SW480 (cell line): ENCODE measurements at regions not wholly inside any gene's neighbourhood (a gene's known extent, or its start where the extent isn't known, plus 50 kb on each side); places are given as distances from the start of the nearest gene placed in this dataset.
"Not testable (repeated sequence)": the region's sequence is repeated elsewhere in the genome, so short reads cannot be mapped to it uniquely, and the experiment has no call there.

Experiments
- DNase-seq: peaks from one replicate; pipeline ENCODE4 v3.0.0-alpha.2; 2016; ENCODE audit warnings: low spot score

DNA sequence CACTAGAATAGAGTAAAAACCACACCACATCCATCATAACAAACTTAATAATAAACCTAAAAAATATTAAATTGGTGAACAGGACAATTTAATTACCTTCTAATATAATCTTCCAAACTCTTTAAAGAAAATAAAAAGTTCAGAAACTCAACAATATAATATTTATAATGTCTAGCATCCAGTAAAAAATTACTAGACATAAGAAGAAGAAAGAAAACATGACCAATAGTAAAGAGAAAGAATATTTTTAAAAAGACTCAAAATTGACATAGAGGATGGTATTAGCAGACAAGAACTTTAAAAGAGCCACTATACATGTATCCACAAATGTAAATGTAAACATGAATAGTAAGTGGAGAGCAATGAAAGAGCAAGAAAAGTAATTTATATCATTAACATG, 388.4 kb downstream of the TFEC start:
- DNase-seq = no peak

DNA sequence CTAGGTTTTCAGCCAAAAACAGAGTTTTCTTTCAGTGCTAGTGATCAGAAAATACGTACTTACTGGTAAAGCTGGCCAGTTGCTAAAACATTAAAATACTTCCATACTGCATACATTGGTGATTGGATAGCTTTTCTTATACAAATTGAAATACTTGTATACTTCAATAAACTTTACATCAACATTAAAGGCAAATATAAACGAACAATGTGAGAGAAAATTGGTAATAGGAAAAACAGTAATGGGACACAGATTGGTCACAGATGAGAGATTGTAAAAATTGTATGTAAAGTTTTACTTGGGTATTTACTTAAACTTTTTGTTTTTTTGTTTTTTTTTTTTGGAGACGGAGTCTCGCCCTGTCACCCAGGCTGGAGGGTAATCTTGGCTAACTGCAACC, 391.7 kb downstream of the TFEC start:
- no peak for DNase-seq

DNA sequence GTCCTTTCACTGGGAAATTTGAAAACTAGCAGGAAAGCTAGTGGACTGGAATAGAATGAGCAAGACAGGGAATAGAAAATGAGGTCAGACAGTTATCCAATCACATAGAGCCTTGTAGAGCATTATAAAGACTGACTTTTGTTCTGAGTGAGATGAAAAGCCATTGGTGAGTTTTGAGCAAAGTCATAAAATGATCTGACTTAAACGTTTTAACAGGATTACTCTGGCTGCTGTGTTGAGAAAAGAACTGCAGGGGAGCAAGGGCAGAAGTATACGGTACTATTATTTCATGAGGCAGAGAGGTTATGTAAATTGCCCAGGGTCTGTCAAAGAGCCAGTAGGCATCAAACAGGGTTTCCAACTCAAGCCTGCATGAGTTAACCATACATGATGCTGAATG, 393.4 kb downstream of the TFEC start:
- DNase-seq = no peak

DNA sequence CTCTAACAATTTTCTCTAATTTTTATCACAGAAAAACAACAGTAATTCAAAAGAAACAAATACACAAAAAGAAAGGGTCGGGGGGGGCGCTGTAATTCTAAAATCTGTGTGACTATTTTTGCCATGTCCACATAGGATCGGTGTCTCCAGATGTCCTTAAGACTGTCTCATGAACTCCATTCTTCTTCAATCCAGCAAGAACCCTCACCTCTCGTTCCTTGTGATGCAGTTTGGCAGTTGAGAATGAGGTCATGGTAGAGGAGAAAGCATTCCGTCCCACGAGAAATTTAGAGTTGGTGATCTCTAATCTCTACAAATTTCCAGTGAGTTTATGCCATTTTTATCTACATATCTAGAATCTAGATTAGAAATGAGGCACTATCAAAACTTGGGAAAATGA, 394.7 kb downstream of the TFEC start:
- DNase-seq = no peak

DNA sequence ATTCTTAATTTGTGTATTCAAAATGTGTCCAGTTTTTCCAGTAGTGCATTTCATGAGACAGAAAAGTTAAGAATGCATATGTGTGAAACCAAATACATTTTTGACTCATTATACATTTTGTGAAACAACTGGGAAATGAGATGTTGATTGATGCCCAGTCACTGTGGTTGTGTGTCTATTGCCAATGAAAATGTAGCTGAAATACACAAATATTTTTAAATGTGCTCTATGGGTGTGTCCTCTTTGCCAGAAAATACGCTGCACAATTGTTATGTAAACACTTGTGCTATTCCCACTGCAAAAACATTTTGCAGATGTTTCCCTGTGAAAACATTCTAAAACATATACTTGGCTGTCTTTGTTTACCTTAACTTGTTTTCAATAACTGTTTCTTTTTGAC, 395.2 kb downstream of the TFEC start:
- no peak for DNase-seq

DNA sequence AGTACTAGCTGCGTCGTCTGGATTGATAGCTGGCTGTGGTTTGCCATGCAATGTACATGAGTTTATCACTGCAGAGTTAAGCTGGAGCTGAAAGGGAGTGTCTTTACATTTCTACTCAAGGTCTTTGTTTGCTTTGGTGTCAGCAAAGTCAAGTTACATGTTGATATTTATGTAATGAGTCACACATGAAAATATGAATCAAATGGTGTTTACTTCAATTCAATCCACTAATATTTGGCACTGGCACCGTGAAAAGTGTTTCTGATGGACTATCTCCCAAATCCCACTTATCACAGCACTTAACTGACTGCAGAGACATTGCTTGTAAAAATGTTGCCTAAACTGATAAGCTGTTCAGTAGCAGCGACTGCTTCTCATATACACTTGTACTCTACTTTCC, 395.9 kb downstream of the TFEC start:
- DNase-seq = peak; percentile 18

DNA sequence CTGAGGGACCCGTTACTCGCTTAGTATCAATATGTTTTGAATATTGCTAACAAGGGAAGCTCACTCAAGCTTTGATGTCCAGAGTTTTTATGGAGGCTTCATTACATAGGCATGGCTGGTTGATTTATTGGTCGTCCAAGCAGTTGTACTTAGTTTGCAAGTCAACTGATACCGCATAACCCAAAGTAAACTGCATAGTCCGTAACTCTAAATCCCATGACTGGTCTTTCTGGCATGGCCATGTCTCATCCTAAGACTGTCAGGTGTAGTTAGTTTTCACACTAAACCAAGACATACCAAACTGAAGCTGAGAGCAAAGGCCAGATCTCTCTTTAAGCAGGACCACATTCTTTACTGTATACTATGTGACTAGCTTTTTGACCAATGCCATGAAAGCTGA, 397.9 kb downstream of the TFEC start:
- no peak for DNase-seq

DNA sequence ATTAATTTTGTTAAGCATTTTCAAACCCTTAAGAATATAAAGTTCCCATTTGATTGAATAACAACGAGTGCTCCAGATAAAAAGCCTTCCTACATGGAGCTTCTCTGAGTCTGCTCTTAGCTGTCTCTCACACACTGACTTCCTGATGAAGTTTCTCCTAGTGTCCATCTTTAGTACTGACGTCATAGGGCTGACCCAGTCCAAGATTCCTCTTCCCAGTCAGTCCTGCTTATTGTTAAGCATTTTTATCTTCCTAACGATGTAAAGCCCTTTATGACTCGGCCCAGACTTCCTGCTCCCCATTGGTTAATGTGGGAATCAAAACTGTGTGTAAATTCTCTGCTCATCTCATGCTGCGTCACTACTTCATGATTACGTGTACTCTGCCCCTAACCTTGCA, 398.8 kb downstream of the TFEC start:
- DNase-seq = no peak

DNA sequence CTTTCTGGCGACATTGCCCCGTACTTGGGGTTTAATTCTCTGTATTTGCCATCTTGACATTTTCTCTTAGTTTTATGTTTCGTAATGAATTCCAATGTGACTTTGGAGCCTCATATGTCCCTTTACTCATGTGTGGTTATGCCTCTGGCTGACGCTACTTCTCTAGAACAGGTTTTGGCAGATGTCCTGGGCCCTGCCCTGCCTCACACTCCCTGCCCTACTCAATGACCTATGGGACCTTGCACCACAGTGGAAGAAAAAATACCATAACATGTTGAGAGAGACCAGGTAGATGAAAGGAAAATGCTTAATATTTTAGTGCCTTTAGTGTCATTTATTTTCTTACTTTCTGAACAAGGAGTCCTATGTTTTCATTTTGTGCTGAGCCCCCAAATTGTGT, 400.5 kb downstream of the TFEC start:
- DNase-seq = no peak

DNA sequence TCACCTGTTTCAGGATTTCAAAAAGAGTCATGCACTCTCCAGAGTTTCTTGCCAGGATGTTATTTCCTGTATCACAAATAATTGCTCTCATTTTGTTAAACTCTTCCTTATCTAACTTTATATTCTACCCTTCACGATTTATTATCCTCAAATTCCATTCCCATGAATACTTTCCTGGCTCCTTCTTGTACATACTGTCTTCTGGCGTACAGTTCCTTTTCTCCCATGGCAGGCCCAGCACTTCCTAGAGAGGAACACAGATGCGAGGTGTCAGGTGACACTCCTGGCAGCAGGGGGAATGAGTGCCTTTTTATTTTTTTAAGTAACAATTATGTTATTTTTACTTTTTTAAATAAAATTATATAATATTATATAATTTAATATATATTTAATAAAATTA, 411.9 kb downstream of the TFEC start:
- DNase-seq = no peak

DNA sequence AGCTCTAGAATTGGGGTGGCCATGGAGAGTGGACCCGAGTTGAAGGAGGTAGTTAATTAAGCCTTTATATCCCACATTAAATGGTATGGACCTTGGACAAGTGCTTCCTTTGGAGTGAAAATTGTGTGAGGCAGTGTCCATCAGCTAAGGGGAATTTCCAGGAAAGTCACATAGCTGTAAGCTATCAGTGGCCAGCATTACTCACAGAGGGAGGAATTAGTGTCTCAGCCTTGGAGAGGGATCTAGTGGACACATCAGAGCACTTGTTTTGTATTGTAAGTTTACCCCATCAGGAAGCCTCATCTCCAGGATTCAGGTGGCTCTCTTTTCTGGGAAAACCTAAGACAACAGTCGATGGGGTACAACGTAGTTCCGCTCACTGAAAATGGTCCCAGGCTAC, 416.7 kb downstream of the TFEC start:
- DNase-seq = no peak

DNA sequence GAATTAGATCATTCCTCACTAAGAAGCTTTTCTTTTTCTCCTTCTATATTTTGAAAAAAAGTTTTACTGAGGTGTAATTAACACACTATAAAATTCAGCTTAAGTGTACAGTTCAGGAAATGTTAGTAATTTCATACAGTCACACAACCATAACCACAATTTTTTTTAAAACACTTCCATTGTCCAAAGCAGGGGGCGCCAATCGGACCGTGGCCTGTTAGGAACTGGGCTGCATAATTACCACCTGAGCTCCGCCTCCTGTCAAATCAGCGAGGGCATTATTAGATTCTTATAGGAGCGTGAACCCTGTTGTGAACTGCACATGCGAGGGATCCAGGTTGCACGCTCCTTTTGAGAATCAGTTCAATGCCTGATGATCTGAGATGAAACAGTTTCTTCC, 427.1 kb downstream of the TFEC start:
- DNase-seq = no peak

DNA sequence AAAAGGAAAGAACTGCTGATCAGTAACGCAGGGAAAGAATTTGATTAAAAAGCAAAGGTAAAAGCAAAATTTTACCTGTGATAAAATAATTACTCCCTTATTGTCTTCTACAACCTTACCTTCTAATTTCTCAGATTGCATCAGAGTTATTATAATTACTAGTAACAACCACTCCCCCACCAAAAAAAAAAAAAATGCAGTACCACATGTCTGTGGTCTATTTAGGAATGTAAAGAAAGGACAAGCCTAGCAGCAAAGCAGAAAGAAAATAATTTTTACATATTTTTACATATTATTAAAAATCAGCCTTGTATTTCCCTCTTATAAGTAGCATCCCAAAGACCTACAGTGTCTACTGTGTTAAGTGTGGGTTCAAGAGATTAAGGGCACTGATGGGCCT, 430.4 kb downstream of the TFEC start:
- DNase-seq = peak; percentile 22

DNA sequence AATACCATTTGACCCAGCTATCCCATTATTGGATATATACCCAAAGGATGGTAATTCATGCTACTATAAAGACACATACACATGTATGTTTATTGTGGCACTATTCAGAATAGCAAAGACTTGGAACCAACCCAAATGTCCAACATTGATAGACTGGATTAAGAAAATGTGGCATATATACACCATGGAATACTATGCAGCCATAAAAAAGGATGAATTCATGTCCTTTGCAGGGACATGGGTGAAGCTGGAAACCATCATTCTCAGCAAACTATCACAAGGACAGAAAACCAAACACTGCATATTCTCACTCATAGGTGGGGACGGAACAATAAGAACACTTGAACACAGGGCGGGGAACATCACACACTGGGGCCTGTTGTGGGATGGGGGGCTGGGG, 431.4 kb downstream of the TFEC start:
- DNase-seq = not testable (repeated sequence)

DNA sequence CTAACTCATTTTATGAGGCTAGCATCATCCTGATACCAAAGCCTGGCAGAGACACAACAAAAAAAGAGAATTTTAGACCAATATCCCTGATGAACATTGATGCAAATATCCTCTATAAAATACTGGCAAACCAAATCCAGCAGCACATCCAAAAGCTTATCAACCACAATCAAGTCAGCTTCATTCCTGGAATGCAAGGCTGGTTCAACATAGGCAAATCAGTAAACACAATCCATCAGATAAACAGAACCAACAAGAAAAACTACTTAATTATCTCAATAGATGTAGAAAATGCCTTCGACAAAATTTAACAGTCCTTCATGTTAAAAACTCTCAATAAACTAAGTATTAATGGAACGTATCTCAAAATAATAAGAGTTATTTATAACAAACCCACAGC, 433.3 kb downstream of the TFEC start:
- not testable (repeated sequence) for DNase-seq

DNA sequence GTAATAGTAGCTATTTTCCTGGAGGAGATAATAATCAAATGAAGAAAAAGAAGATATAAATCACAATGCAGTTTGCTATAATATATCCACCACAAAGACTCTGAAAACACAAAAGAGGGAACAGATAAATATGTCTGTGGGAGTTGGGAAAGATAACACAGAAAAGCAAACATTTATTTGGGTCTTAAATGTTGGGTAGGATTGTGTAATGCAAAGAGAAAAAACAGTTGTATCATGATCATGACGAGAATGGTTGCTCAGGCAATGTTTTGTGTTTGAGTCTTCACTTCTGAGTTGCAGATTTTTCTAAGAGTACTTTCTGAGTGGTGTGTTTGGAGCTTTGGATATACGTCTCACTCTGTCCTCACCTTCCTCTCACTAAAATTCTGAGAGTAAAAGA, 437.5 kb downstream of the TFEC start:
- DNase-seq = no peak

DNA sequence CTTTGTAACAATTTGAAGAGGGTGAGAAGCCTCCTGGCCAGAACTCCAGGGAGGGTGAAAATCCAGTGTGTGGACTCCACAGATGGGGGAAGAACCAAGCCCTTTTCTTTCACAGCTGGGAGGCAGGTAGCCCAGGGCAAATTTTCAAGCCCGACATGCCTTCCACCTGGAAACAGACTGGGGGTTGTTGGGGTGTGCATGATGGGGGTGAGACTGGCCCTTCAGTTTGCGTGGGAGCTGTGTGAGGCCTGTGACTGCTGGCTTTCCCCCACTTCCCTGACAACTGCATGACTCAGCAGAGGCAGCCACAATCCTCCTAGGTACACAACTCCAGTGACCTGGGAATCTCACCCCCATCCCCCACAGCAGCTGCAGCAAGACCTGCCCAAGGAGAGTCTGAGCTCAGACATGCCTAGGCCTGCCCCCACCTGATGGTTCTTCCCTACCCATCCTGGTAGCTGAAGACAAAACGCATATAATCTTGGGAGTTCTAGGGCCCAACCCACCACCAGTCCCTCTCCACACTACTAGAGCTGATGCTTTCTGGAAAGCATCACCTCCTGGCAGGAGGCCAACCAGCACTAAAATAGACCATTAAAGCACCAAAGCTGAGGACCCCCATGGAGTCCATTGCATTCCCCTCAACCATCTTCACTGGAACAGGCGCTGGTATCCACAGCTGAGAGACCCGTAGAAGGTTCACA, 445.4 kb downstream of the TFEC start:
- DNase-seq = no peak

DNA sequence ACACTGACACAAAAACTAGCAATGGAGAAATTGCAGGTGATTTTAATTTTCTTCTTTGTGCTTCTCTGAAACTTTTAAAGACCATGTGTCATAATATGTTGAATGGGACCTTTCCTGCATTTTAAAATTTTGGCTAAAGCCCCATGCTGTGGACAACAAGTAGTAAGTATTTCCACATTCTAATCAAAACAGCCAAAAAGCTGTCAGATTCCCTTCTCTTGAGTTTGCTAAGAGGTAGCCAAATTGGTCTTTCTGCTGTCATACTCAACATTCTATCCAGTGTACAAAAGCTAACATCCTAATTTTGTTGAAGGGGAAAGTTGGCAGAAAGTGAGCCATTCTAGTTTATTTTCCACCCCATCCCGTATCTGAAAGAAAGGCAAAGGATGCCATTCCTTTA, 447.6 kb downstream of the TFEC start:
- DNase-seq = no peak

DNA sequence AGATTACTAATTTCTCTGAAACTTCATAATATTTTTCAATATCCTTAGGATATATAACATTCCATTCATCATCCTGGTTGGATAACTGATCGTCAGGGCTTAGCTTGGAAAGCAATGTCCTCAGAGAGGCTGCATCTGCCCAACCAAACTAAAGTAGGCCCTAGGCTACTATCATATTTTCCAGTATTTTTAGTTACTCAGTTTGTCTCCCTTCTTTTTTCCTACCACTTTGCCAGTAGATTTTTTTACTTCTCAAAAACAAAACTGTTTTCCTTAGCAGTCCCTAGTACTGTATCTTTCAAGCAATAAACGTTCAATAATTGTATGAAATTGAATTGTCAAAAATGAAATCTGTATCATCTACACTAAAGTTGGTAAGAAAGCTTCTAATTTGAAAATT, 452.0 kb downstream of the TFEC start:
- DNase-seq = no peak

DNA sequence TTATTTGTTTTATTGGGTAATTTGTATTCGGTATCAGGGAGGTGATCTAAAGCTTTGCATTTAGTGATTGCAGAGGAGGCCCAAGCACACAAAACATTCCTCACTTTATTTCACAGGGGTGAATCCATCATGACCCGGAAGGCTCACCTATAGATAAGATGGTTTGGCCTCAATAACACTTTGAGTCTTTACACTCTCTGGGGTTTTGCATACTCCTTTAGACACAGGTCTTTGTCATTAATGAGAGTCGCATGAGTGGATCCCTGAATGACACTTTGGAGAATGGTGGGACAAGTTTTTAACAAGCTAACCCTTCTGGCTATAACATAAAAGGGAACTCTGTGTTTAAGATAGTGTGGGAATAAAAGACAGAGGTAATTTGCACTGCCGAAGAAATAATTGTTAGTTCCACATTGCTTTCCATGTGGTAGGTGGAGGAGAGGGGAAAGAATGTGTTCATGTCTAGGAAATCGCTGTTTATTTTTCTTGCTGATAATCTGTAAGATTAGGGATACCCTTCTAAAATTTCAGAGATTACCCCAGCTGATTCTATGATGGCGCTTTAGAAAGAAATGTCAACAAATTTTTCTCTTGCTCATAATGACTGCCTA, 455.8 kb downstream of the TFEC start:
- DNase-seq = no peak

DNA sequence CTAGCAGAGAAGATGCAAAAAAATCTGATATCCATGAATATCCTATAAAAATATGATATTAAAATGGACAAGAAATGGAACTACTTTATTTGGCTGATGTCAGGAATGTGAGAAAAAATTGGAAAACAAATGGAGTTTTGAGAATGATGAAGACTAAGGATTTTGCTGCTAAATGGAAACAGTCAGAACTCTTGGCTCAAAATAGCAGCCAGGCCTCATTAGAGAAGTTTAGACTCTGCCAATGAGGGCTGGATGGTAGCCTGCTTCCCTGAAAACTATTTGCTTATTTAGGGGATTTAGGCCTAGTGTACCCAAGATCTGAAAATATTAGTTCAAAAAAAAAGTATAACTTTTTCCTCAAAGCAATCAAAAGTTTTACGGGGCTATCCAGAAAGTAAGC, 458.5 kb downstream of the TFEC start:
- DNase-seq = no peak

DNA sequence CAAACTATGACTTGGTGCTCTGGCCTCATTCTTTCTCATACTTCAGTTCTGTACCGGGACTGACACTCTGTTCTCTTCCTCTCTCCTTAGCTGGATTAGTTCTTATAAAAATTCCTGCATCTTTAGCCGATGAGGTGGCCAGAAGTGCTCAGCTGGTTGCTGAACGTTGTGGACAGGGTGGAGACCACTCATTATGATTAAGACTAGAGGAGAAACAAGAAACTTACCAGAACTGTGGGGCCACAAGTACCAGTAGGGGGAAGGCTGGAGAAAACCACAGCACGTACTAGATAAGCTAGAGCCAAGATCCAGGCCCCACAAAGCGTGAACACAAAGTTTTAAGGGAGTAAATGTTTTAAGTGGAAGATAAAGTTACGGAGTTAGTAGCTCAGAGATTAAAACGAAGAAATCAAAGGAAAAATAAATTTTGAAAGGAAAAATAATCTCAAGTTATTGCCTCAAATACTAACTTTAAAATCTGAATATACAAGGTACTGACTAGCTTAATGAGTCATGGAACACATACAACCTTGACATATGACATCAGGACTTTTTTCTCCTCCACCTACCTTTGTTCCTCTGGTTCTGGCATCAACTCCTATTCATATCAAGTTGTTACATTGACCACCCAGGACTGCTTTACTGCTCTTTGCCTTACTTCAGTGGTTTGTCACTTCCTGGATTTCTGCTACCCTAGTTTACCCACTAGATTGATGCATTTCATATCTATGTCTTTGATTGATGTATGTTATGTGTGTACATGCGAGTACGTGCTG, 469.0 kb downstream of the TFEC start:
- DNase-seq = no peak

DNA sequence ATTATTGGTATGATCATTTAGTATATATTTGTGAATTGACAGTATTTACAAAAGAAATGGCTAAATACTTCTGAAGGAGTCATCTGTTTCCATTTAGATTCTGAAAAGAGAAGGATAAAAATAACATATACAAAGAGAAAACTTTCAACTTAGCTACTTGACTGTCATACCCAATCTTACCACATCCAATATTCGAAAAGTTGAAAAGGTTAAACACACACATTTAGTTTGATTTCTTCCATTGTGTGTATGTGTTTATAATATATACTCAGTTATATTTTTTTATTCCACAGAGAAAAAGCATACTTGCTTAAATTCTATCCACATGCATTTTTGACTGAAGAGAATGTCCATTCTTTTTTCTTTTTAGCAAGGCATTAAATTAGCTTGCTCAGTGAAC, 470.7 kb downstream of the TFEC start:
- no peak for DNase-seq

DNA sequence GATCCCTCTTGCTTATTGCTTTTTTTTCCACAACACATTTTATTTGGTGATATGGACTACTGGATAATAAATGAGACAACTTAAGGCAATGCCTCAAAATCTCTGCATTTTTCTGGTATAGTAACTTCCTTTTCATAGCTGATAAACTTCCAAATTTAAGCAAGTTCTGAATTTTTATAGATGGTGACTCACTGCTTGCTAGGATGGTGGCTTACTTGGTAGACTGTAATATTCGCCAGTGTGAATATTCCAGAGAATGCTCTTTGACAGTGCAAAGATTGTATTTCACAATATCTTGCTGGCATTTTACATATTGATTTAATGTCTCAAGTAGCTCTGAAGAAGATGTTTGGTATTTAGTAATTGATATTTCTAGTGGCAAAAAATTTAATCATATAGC, 472.4 kb downstream of the TFEC start:
- no peak for DNase-seq
